ENCODE measurements at regions not wholly inside any gene's neighbourhood (a gene's known extent, or its start where the extent isn't known, plus 50 kb on each side); places are given as distances from the start of the nearest gene placed in this dataset.

DNA sequence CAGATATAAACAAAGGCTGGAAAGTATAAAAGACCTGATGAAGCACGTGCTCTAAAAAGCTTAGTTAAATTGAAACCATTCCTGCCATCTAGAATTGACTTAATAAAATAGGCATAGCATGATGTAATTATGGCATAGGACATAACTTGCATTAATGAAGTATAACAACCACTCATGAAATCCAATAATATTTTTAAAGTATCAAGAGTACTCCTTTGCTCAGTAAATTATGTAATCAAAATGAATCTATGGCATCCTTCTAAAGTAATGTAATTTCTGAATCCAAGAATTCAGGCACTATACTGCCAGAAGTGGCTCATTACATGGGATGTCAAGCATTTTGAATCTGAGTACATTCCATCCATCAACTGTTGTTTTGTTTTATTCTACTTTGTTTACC is 548.5 kb upstream of the NRP1 start:
- H3K4me3 ChIP-seq (ENCODE audit: low read depth, low read length, poor library complexity, severe bottlenecking): no peak overlapping the region
- H3K4me1 ChIP-seq (ENCODE audit: insufficient read depth, low read length, severe bottlenecking): no peaks in the 10 kb centered on the region
- H3K36me3 ChIP-seq (ENCODE audit: insufficient read depth, low read length): no peaks in the 10 kb centered on the region
- no peak for TF ChIP-seq CTCF (IDR thresholded peaks at IDR 0.05; ENCODE audit: low read length)
- no peak for TF ChIP-seq EZH2 (IDR thresholded peaks at IDR 0.05; ENCODE audit: borderline replicate concordance, low read length)
- H3K9me3 ChIP-seq (ENCODE audit: low read length): no peaks in the 10 kb centered on the region
- H3K9me2 ChIP-seq (ENCODE audit: low read depth, low read length): no peaks in the 10 kb centered on the region
- H4K20me1 ChIP-seq (ENCODE audit: insufficient read depth, low read length): no peaks in the 10 kb centered on the region
- no peaks in the 10 kb centered on the region for H3K79me2 ChIP-seq (ENCODE audit: insufficient read depth, low read length)
- H3F3A ChIP-seq (ENCODE audit: insufficient read depth, low read length): no peaks in the 10 kb centered on the region
- H3K27ac ChIP-seq (ENCODE audit: low read depth, low read length, poor library complexity, severe bottlenecking): no peak overlapping the region
- H3K9ac ChIP-seq (ENCODE audit: low read length): no peak overlapping the region
- H3K4me2 ChIP-seq (ENCODE audit: low read length): no peak overlapping the region
- no peaks in the 10 kb centered on the region for H3K27me3 ChIP-seq (ENCODE audit: insufficient read depth, low read length)
- H2AFZ ChIP-seq (ENCODE audit: low read length): no peak overlapping the region

- no peak overlapping the region for H3K9ac ChIP-seq (ENCODE audit: low read length)
Observed at GRCh38 chr10:33880291-33880690, 545.8 kb upstream of the NRP1 start.

DNA sequence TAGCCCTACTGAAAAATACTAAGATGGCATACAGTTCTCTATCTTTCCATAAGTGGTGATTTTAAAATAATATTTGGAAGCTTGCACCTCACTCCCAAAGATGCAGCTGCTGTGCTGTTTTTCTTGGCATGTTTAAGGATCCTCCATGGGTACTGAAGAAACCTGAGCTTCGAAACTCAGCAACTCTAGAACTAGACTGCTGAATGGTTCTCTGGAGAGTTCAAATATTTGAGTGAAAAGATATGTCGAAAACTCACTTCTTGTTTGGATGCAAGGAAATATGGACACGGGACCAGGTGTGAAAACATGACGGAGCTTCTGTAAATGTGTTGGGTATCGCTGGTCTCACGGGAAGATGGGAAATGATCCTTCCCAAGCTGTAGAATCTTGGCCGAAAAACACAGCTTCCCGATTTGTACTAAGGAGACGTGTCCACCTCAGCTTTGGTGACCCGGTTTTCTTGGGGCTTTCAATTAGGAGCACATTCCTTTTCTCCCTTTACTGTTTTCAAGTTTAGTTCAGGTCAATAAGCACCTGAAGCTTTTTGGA is 543.8 kb upstream of the NRP1 start:
- no peak overlapping the region for H3K27ac ChIP-seq (ENCODE audit: low read depth, low read length, poor library complexity, severe bottlenecking)
- no peak overlapping the region for H2AFZ ChIP-seq (ENCODE audit: low read length)
- no peak overlapping the region for H3K4me2 ChIP-seq (ENCODE audit: low read length)
- TF ChIP-seq CTCF (IDR thresholded peaks at IDR 0.05; ENCODE audit: low read length) (no peak), EZH2 (IDR thresholded peaks at IDR 0.05; ENCODE audit: borderline replicate concordance, low read length) (no peak)
- H4K20me1 ChIP-seq (ENCODE audit: insufficient read depth, low read length): no peaks in the 10 kb centered on the region
- no peaks in the 10 kb centered on the region for H3K27me3 ChIP-seq (ENCODE audit: insufficient read depth, low read length)
- H3F3A ChIP-seq (ENCODE audit: insufficient read depth, low read length): no peaks in the 10 kb centered on the region
- H3K9ac ChIP-seq (ENCODE audit: low read length): no peak overlapping the region
- H3K4me3 ChIP-seq (ENCODE audit: low read depth, low read length, poor library complexity, severe bottlenecking): no peak overlapping the region
- H3K9me2 ChIP-seq (ENCODE audit: low read depth, low read length): no peaks in the 10 kb centered on the region
- H3K9me3 ChIP-seq (ENCODE audit: low read length): no peaks in the 10 kb centered on the region
- no peaks in the 10 kb centered on the region for H3K4me1 ChIP-seq (ENCODE audit: insufficient read depth, low read length, severe bottlenecking)
- H3K36me3 ChIP-seq (ENCODE audit: insufficient read depth, low read length): no peaks in the 10 kb centered on the region
- H3K79me2 ChIP-seq (ENCODE audit: insufficient read depth, low read length): no peaks in the 10 kb centered on the region

More at GRCh38 chr10:33880291-33880690, 545.8 kb upstream of the NRP1 start:
- no peak overlapping the region for H3K27ac ChIP-seq (ENCODE audit: low read depth, low read length, poor library complexity, severe bottlenecking)
- H3K27me3 ChIP-seq (ENCODE audit: insufficient read depth, low read length): no peaks in the 10 kb centered on the region
- no peaks in the 10 kb centered on the region for H3K9me3 ChIP-seq (ENCODE audit: low read length)
- TF ChIP-seq CTCF (IDR thresholded peaks at IDR 0.05; ENCODE audit: low read length) (no peak), EZH2 (IDR thresholded peaks at IDR 0.05; ENCODE audit: borderline replicate concordance, low read length) (no peak)
- H3K36me3 ChIP-seq (ENCODE audit: insufficient read depth, low read length): no peaks in the 10 kb centered on the region
- no peaks in the 10 kb centered on the region for H4K20me1 ChIP-seq (ENCODE audit: insufficient read depth, low read length)
- no peak overlapping the region for H2AFZ ChIP-seq (ENCODE audit: low read length)
- H3F3A ChIP-seq (ENCODE audit: insufficient read depth, low read length): no peaks in the 10 kb centered on the region
- H3K4me2 ChIP-seq (ENCODE audit: low read length): no peak overlapping the region
- no peak overlapping the region for H3K4me3 ChIP-seq (ENCODE audit: low read depth, low read length, poor library complexity, severe bottlenecking)
- no peaks in the 10 kb centered on the region for H3K9me2 ChIP-seq (ENCODE audit: low read depth, low read length)
- H3K4me1 ChIP-seq (ENCODE audit: insufficient read depth, low read length, severe bottlenecking): no peaks in the 10 kb centered on the region
- no peaks in the 10 kb centered on the region for H3K79me2 ChIP-seq (ENCODE audit: insufficient read depth, low read length)

Measured in OCI-LY1 (cell line).